ENCODE measurements at regions not wholly inside any gene's neighbourhood (a gene's known extent, or its start where the extent isn't known, plus 50 kb on each side); places are given as distances from the start of the nearest gene placed in this dataset.

GRCh38 chr6:81384921-81385320, 367.6 kb downstream of the TENT5A start:
- Histone ChIP-seq H3K4me3 (no peak overlapping the region), H3K27me3 (replicated peaks; ENCODE audit: insufficient read depth) (no peaks in the 10 kb centered on the region), H3K9me3 (no peaks in the 10 kb centered on the region), H3K36me3 (no peaks in the 10 kb centered on the region), H3K27ac (no peak overlapping the region), H3K4me1 (replicated peaks) (no peaks in the 10 kb centered on the region)
- TF ChIP-seq CTCF (IDR thresholded peaks at IDR 0.05), result no peak
- intact Hi-C loops (cut with DNase I), result no loop called here
- no peak for DNase-seq (ENCODE audit: low spot score)
- WGBS, result 79% methylated on average over 2 of the region's 2 CpGs

GRCh38 chr6:81383472-81383871, 369.0 kb downstream of the TENT5A start:
- no peak for TF ChIP-seq CTCF (IDR thresholded peaks at IDR 0.05)
- no peak for TF ChIP-seq POLR2A (IDR thresholded peaks at IDR 0.05)
- TF ChIP-seq POLR2AphosphoS5 (IDR thresholded peaks at IDR 0.05), result no peak
- DNase-seq (ENCODE audit: low spot score), result no peak
- no peaks in the 10 kb centered on the region for H3K27me3 ChIP-seq (replicated peaks; ENCODE audit: insufficient read depth)
- no peak overlapping the region for H3K4me3 ChIP-seq
- H3K9me3 ChIP-seq, result no peaks in the 10 kb centered on the region
- WGBS, result 89% methylated on average over 1 of the region's 1 CpG
- intact Hi-C loops (cut with DNase I), result no loop called here
- no peaks in the 10 kb centered on the region for H3K36me3 ChIP-seq
- no peaks in the 10 kb centered on the region for H3K4me1 ChIP-seq (replicated peaks)
- no peak overlapping the region for H3K27ac ChIP-seq

- Histone ChIP-seq H3K36me3 (no peaks in the 10 kb centered on the region), H3K4me3 (no peak overlapping the region), H3K9me3 (no peaks in the 10 kb centered on the region), H3K27ac (no peak overlapping the region), H3K27me3 (replicated peaks; ENCODE audit: insufficient read depth) (no peaks in the 10 kb centered on the region), H3K4me1 (replicated peaks) (no peaks in the 10 kb centered on the region)
- 81% methylated on average over 4 of the region's 4 CpGs for WGBS
- TF ChIP-seq POLR2AphosphoS5 (IDR thresholded peaks at IDR 0.05) (no peak), POLR2A (IDR thresholded peaks at IDR 0.05) (no peak), CTCF (IDR thresholded peaks at IDR 0.05) (no peak)
- no peak for DNase-seq (ENCODE audit: low spot score)
- intact Hi-C loops (cut with DNase I), result no loop called here
Measured at GRCh38 chr6:81382852-81383251, 369.6 kb downstream of the TENT5A start.

- no peak for TF ChIP-seq CTCF (IDR thresholded peaks at IDR 0.05)
- no peak for TF ChIP-seq POLR2AphosphoS5 (IDR thresholded peaks at IDR 0.05)
- no peak for TF ChIP-seq POLR2A (IDR thresholded peaks at IDR 0.05)
Measured at GRCh38 chr6:81381382-81381916, 371.0 kb downstream of the TENT5A start.

GRCh38 chr6:81380718-81381338, 371.7 kb downstream of the TENT5A start:
- Histone ChIP-seq H3K4me1 (replicated peaks) (no peaks in the 10 kb centered on the region), H3K36me3 (no peaks in the 10 kb centered on the region), H3K9me3 (no peaks in the 10 kb centered on the region), H3K27ac (no peak overlapping the region), H3K4me3 (no peak overlapping the region), H3K27me3 (replicated peaks; ENCODE audit: insufficient read depth) (no peaks in the 10 kb centered on the region)
- TF ChIP-seq CTCF (IDR thresholded peaks at IDR 0.05) (no peak), POLR2AphosphoS5 (IDR thresholded peaks at IDR 0.05) (no peak), POLR2A (IDR thresholded peaks at IDR 0.05) (no peak)
- DNase-seq (ENCODE audit: low spot score), result no peak
- intact Hi-C loops (cut with DNase I), result no loop called here
- WGBS, result 67% methylated on average over 1 of the region's 1 CpG

More at GRCh38 chr6:81381382-81381916, 371.0 kb downstream of the TENT5A start:
- WGBS, result 92% methylated on average over 1 of the region's 1 CpG
- Histone ChIP-seq H3K27ac (no peak overlapping the region), H3K36me3 (no peaks in the 10 kb centered on the region), H3K4me3 (no peak overlapping the region), H3K4me1 (replicated peaks) (no peaks in the 10 kb centered on the region), H3K9me3 (no peaks in the 10 kb centered on the region), H3K27me3 (replicated peaks; ENCODE audit: insufficient read depth) (no peaks in the 10 kb centered on the region)
- intact Hi-C loops (cut with DNase I), result no loop called here
- no peak for DNase-seq (ENCODE audit: low spot score)

Measured in prostate gland (tissue), 2 donors.